DOHH2 (cell line): ENCODE measurements at regions not wholly inside any gene's neighbourhood (a gene's known extent, or its start where the extent isn't known, plus 50 kb on each side); places are given as distances from the start of the nearest gene placed in this dataset.

Experiments
- H3F3A ChIP-seq: fragments of 200-600 bp; sonication (generic), shearing (Covaris generic); 2 replicates; pipeline ENCODE4 v1.6.0; 2016; ENCODE audit warnings: antibody characterized with exemption, mild to moderate bottlenecking; ENCODE audit not compliant: control insufficient read depth, insufficient read depth
- H3K27ac ChIP-seq: fragments of 200-600 bp; sonication (generic); 2 replicates; pipeline ENCODE4 v1.5.1; 2014; ENCODE audit warnings: low read depth, mild to moderate bottlenecking, low read length, moderate library complexity
- H3K27me3 ChIP-seq: fragments of 200-600 bp; sonication (generic); 2 replicates; pipeline ENCODE4 v1.6.1; 2014; ENCODE audit warnings: mild to moderate bottlenecking, low read length, mixed read lengths; ENCODE audit not compliant: control insufficient read depth
- H3K36me3 ChIP-seq: fragments of 200-600 bp; sonication (generic); 2 replicates; pipeline ENCODE4 v1.6.1; 2014; ENCODE audit warnings: mild to moderate bottlenecking, low read length, moderate library complexity, mixed read lengths; ENCODE audit not compliant: control insufficient read depth
- H3K4me1 ChIP-seq: fragments of 200-600 bp; sonication (generic); 2 replicates; pipeline ENCODE4 v1.6.1; 2014; ENCODE audit warnings: mild to moderate bottlenecking, low read length, mixed read lengths; ENCODE audit not compliant: control insufficient read depth
- H3K4me2 ChIP-seq: fragments of 200-600 bp; sonication (generic); 2 replicates; pipeline ENCODE4 v1.6.0; 2014; ENCODE audit warnings: mild to moderate bottlenecking, low read length, moderate library complexity
- H3K4me3 ChIP-seq: fragments of 200-600 bp; sonication (generic); 2 replicates; pipeline ENCODE4 v1.5.1; 2014; ENCODE audit warnings: mild to moderate bottlenecking, low read length, mixed read lengths
- H3K79me2 ChIP-seq: fragments of 200-600 bp; sonication (generic); 2 replicates; pipeline ENCODE4 v1.6.1; 2014; ENCODE audit warnings: mild to moderate bottlenecking, low read length, mixed read lengths; ENCODE audit not compliant: control insufficient read depth
- H3K9me2 ChIP-seq: fragments of 200-600 bp; sonication (generic); replicated peaks from 2 replicates; pipeline ENCODE4 v1.6.1; 2014; ENCODE audit warnings: mild to moderate bottlenecking, low read length, mixed read lengths; ENCODE audit not compliant: control insufficient read depth
- H3K9me3 ChIP-seq: fragments of 200-600 bp; sonication (generic); 2 replicates; pipeline ENCODE4 v1.6.1; 2014; ENCODE audit warnings: antibody characterized with exemption, low read length, mixed read lengths; ENCODE audit not compliant: control insufficient read depth, insufficient read depth
- H4K20me1 ChIP-seq: fragments of 200-600 bp; sonication (generic); 2 replicates; pipeline ENCODE4 v1.6.0; 2014; ENCODE audit warnings: low read depth, mild to moderate bottlenecking, antibody characterized with exemption, low read length, moderate library complexity; ENCODE audit not compliant: control insufficient read depth, insufficient read depth
- CTCF ChIP-seq: fragments of 200-600 bp; sonication (generic); IDR thresholded peaks from one replicate; pipeline ENCODE4 v1.5.1; 2014; ENCODE audit warnings: antibody characterized with exemption, mild to moderate bottlenecking, low read depth, low read length; ENCODE audit not compliant: poor library complexity, severe bottlenecking
- EZH2phosphoT487 ChIP-seq: fragments of 200-600 bp; sonication (generic); IDR thresholded peaks from 2 replicates; pipeline ENCODE4 v1.6.1; 2017; ENCODE audit warnings: borderline replicate concordance, mild to moderate bottlenecking, antibody characterized with exemption, low read length, moderate library complexity, mixed read lengths

GRCh38 chr20:1776681-1777475, 118.3 kb upstream of the SIRPA start:
- TF ChIP-seq CTCF (peak; percentile 77), EZH2phosphoT487 (no peak)
- Histone ChIP-seq H3K4me1 (peaks cover 11% of the 10 kb centered on the region), H3K4me2 (peak overlapping the region; percentile 61), H3K27me3 (peaks cover 25% of the 10 kb centered on the region), H3K27ac (no peak overlapping the region), H3K36me3 (no peaks in the 10 kb centered on the region), H3K9me2 (no peaks in the 10 kb centered on the region), H3K9me3 (no peaks in the 10 kb centered on the region), H3K79me2 (no peaks in the 10 kb centered on the region), H3F3A (no peaks in the 10 kb centered on the region), H3K4me3 (peak overlapping the region; percentile 80), H4K20me1 (no peaks in the 10 kb centered on the region)

GRCh38 chr20:1775117-1775516, 117.5 kb upstream of the SIRPG start:
- TF ChIP-seq CTCF (no peak), EZH2phosphoT487 (no peak)
- peaks cover 11% of the 10 kb centered on the region for H3K4me1 ChIP-seq
- H3K79me2 ChIP-seq = no peaks in the 10 kb centered on the region
- no peaks in the 10 kb centered on the region for H3F3A ChIP-seq
- no peak overlapping the region for H3K4me3 ChIP-seq
- H4K20me1 ChIP-seq = no peaks in the 10 kb centered on the region
- H3K4me2 ChIP-seq = no peak overlapping the region
- H3K36me3 ChIP-seq = no peaks in the 10 kb centered on the region
- H3K27ac ChIP-seq = no peak overlapping the region
- no peaks in the 10 kb centered on the region for H3K9me2 ChIP-seq
- no peaks in the 10 kb centered on the region for H3K9me3 ChIP-seq
- H3K27me3 ChIP-seq = peaks cover 17% of the 10 kb centered on the region

- H4K20me1 ChIP-seq = no peaks in the 10 kb centered on the region
- no peak overlapping the region for H3K27ac ChIP-seq
- H3K79me2 ChIP-seq = no peaks in the 10 kb centered on the region
- no peaks in the 10 kb centered on the region for H3F3A ChIP-seq
- H3K4me3 ChIP-seq = no peak overlapping the region
- H3K9me2 ChIP-seq = no peaks in the 10 kb centered on the region
- H3K4me1 ChIP-seq = peaks cover 11% of the 10 kb centered on the region
- TF ChIP-seq EZH2phosphoT487 (no peak), CTCF (no peak)
- H3K9me3 ChIP-seq = no peaks in the 10 kb centered on the region
- no peak overlapping the region for H3K4me2 ChIP-seq
- peaks cover 10% of the 10 kb centered on the region for H3K27me3 ChIP-seq
- H3K36me3 ChIP-seq = no peaks in the 10 kb centered on the region
Measured at GRCh38 chr20:1774479-1774878, 116.9 kb upstream of the SIRPG start.
